ENCODE measurements at regions not wholly inside any gene's neighbourhood (a gene's known extent, or its start where the extent isn't known, plus 50 kb on each side); places are given as distances from the start of the nearest gene placed in this dataset.
"Not testable (repeated sequence)": the region's sequence is repeated elsewhere in the genome, so short reads cannot be mapped to it uniquely, and the experiment has no call there.

- TF ChIP-seq, protein P1, sequence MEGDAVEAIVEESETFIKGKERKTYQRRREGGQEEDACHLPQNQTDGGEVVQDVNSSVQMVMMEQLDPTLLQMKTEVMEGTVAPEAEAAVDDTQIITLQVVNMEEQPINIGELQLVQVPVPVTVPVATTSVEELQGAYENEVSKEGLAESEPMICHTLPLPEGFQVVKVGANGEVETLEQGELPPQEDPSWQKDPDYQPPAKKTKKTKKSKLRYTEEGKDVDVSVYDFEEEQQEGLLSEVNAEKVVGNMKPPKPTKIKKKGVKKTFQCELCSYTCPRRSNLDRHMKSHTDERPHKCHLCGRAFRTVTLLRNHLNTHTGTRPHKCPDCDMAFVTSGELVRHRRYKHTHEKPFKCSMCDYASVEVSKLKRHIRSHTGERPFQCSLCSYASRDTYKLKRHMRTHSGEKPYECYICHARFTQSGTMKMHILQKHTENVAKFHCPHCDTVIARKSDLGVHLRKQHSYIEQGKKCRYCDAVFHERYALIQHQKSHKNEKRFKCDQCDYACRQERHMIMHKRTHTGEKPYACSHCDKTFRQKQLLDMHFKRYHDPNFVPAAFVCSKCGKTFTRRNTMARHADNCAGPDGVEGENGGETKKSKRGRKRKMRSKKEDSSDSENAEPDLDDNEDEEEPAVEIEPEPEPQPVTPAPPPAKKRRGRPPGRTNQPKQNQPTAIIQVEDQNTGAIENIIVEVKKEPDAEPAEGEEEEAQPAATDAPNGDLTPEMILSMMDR (IDR thresholded peaks at IDR 0.05): not testable (repeated sequence)
- TF ChIP-seq POLR2AphosphoS5 (IDR thresholded peaks at IDR 0.05); POLR2A (IDR thresholded peaks at IDR 0.05); EP300 (IDR thresholded peaks at IDR 0.05; ENCODE audit: low read depth): not testable (repeated sequence)
These were observed 185.0 kb upstream of the SMIM30 start for GRCh38 chr7:113303388-113303787.

Data from transverse colon (tissue), 4 donors.